WTC11 (cell line): ENCODE measurements at regions not wholly inside any gene's neighbourhood (a gene's known extent, or its start where the extent isn't known, plus 50 kb on each side); places are given as distances from the start of the nearest gene placed in this dataset.

ENCODE experiments used
- ATAC-seq: fragments of 200-7000 bp; cut with Tn5 transposase; 2 replicates; pipeline ENCODE4 v1.10.0; 2021; ENCODE audit warnings: mild to moderate bottlenecking, moderate library complexity
- CTCF ChIA-PET: fragments of 300-600 bp; sonication (Branson Sonifier 250); formaldehyde crosslinking; loops from one replicate; lab custom pipeline; 2021; ENCODE audit warnings: antibody characterized with exemption; lab: Charles Lee
- POLR2A ChIA-PET: fragments of 350-600 bp; sonication (Branson Sonifier 250); formaldehyde crosslinking; loops from one replicate; lab custom pipeline; 2021; ENCODE audit warnings: antibody characterized with exemption; lab: Charles Lee
- DNase-seq: peaks from one replicate; pipeline ENCODE4 v3.0.0; 2021; ENCODE audit warnings: low spot score
- H3K27ac Mint-ChIP-seq: 2 replicates; pipeline ENCODE4 v1.8.0; 2021; ENCODE audit warnings: mixed read lengths
- H3K27me3 Mint-ChIP-seq: 2 replicates; pipeline ENCODE4 v1.8.0; 2021; ENCODE audit warnings: low read depth, mild to moderate bottlenecking, moderate library complexity, mixed read lengths
- H3K36me3 Mint-ChIP-seq: 2 replicates; pipeline ENCODE4 v1.8.0; 2021; ENCODE audit warnings: mixed read lengths
- H3K4me1 Mint-ChIP-seq: 2 replicates; pipeline ENCODE4 v1.8.0; 2022; ENCODE audit warnings: mixed read lengths
- H3K4me3 Mint-ChIP-seq: 2 replicates; pipeline ENCODE4 v1.8.0; 2021; ENCODE audit warnings: mild to moderate bottlenecking, moderate library complexity, mixed read lengths
- H3K9me3 Mint-ChIP-seq: 2 replicates; pipeline ENCODE4 v1.8.0; 2021; ENCODE audit warnings: mixed read lengths
- CREB1 ChIP-seq: sonication (generic); formaldehyde crosslinking; IDR thresholded peaks from 2 replicates; pipeline ENCODE4 v1.8.0; 2023; ENCODE audit warnings: mild to moderate bottlenecking, missing genetic modification reagents
- CTCF ChIP-seq: fragments of 200-600 bp; IDR thresholded peaks from 2 replicates; pipeline ENCODE4 v1.8.0; 2022; ENCODE audit warnings: antibody characterized with exemption
- E2F1 ChIP-seq: sonication (generic); formaldehyde crosslinking; IDR thresholded peaks from 2 replicates; pipeline ENCODE4 v1.8.0; 2022; ENCODE audit warnings: mild to moderate bottlenecking, missing genetic modification reagents
- ELF4 ChIP-seq: sonication (generic); formaldehyde crosslinking; IDR thresholded peaks from 2 replicates; pipeline ENCODE4 v1.8.1; 2022; ENCODE audit warnings: low read depth, mild to moderate bottlenecking, moderate library complexity, missing genetic modification reagents
- ETV6 ChIP-seq: sonication (generic); formaldehyde crosslinking; IDR thresholded peaks from 2 replicates; pipeline ENCODE4 v1.8.1; 2022; ENCODE audit warnings: mild to moderate bottlenecking, missing genetic modification reagents
- FOXP4 ChIP-seq: sonication (generic); formaldehyde crosslinking; IDR thresholded peaks from 2 replicates; pipeline ENCODE4 v1.8.0; 2022; ENCODE audit warnings: mild to moderate bottlenecking, missing genetic modification reagents
- JUN ChIP-seq: sonication (generic); formaldehyde crosslinking; IDR thresholded peaks from 2 replicates; pipeline ENCODE4 v1.8.0; 2023; ENCODE audit warnings: mild to moderate bottlenecking, missing genetic modification reagents
- ZNF396 ChIP-seq: fragments of 250-450 bp; sonication (Bioruptor Pico); IDR thresholded peaks from 2 replicates; pipeline ENCODE4 v1.8.0; 2021; ENCODE audit warnings: mild to moderate bottlenecking, moderate library complexity, borderline replicate concordance
- TF ChIP-seq, protein P1 (sequence below): fragments of 250-450 bp; sonication (Bioruptor Pico); IDR thresholded peaks from 2 replicates; pipeline ENCODE4 v1.9.0; 2021; ENCODE audit warnings: mild to moderate bottlenecking, borderline replicate concordance
- TF ChIP-seq, protein P2 (sequence below): sonication (generic); formaldehyde crosslinking; IDR thresholded peaks from 2 replicates; pipeline ENCODE4 v1.8.0; 2023; ENCODE audit warnings: missing genetic modification reagents
- TF ChIP-seq, protein P3 (sequence below): sonication (generic); formaldehyde crosslinking; IDR thresholded peaks from 2 replicates; pipeline ENCODE4 v1.8.1; 2023; ENCODE audit warnings: mild to moderate bottlenecking, missing genetic modification reagents, borderline replicate concordance
- TF ChIP-seq, protein P4 (sequence below): sonication (generic); formaldehyde crosslinking; IDR thresholded peaks from 2 replicates; pipeline ENCODE4 v1.8.1; 2022; ENCODE audit warnings: low read depth, missing genetic modification reagents, borderline replicate concordance

DNA sequence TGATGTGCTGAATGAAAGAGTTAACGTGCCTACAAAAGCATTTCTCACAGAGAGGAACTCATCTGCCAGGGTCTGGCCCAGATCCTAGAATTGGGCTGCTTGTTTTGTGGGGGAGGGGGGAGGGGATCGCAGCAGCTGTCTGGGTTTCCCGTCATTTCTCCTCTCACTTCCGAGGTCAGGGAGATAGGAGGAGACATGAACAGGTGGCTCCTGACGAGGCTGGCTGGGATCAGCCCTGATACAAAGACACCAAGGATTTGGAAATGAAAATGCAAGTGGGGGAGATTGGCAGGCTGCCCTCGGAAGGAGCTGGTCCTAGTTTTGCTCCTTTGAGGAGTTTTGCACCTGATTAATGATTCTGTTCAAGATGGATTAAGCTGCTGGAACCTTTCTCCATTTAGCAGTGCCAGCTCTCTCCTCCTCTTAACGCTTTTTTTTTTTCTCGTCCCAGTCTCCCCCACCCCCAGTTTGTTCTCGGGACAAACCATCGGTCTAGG is 86.8 kb upstream of the KMT2C start (continued):
- TF ChIP-seq, protein P1, sequence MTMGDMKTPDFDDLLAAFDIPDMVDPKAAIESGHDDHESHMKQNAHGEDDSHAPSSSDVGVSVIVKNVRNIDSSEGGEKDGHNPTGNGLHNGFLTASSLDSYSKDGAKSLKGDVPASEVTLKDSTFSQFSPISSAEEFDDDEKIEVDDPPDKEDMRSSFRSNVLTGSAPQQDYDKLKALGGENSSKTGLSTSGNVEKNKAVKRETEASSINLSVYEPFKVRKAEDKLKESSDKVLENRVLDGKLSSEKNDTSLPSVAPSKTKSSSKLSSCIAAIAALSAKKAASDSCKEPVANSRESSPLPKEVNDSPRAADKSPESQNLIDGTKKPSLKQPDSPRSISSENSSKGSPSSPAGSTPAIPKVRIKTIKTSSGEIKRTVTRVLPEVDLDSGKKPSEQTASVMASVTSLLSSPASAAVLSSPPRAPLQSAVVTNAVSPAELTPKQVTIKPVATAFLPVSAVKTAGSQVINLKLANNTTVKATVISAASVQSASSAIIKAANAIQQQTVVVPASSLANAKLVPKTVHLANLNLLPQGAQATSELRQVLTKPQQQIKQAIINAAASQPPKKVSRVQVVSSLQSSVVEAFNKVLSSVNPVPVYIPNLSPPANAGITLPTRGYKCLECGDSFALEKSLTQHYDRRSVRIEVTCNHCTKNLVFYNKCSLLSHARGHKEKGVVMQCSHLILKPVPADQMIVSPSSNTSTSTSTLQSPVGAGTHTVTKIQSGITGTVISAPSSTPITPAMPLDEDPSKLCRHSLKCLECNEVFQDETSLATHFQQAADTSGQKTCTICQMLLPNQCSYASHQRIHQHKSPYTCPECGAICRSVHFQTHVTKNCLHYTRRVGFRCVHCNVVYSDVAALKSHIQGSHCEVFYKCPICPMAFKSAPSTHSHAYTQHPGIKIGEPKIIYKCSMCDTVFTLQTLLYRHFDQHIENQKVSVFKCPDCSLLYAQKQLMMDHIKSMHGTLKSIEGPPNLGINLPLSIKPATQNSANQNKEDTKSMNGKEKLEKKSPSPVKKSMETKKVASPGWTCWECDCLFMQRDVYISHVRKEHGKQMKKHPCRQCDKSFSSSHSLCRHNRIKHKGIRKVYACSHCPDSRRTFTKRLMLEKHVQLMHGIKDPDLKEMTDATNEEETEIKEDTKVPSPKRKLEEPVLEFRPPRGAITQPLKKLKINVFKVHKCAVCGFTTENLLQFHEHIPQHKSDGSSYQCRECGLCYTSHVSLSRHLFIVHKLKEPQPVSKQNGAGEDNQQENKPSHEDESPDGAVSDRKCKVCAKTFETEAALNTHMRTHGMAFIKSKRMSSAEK (CRISPR knock-in tag): no peak

DNA sequence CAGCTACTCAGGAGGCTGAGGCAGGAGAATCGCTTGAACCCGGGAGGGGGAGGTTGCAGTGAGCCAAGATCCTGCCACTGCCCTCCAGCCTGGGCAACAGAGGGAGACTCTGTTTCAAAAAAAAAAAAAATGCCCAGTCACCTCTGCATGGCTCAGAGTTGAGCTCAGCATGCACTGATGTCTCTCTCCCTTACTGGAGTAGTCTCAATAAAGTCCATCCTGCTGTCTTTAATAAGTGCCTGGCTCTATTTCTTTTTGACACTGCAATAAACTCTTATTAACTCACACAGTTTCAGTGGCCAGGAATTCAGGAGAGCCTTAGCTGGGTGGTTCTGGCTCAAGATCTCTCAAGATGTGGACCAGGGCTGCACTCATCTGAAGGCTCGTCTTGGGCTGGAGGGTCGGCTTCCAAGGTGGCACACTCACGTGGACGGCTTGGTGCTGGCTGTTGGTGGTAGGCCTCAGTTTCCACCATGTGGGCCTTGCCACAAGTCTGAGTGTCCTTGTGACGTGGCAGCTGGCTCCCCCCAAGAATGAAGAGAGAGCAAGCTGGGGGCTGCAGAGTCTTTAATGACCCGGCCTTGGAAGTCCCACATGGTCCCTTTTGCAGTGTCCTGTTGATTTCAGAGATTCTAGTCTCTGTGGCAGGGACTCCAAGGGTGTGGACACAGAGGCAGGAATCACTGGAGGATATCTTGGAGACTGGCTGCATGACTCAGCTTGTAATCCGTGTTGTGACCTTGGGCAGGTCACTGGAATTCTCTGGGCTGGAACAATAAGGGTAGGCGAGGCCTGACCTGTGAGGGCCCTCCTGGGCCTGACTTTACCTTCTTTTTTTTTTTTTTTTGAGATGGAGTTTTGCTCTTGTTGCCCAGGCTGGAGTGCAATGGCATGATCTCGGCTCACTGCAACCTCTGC is 85.9 kb upstream of the KMT2C start:
- H3K4me3 Mint-ChIP-seq: no peak overlapping the region
- H3K4me1 Mint-ChIP-seq: peaks cover 23% of the 10 kb centered on the region
- no peak for TF ChIP-seq ELF4 (CRISPR knock-in tag)
- TF ChIP-seq, protein P2, sequence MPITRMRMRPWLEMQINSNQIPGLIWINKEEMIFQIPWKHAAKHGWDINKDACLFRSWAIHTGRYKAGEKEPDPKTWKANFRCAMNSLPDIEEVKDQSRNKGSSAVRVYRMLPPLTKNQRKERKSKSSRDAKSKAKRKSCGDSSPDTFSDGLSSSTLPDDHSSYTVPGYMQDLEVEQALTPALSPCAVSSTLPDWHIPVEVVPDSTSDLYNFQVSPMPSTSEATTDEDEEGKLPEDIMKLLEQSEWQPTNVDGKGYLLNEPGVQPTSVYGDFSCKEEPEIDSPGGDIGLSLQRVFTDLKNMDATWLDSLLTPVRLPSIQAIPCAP (CRISPR knock-in tag): no peak
- TF ChIP-seq E2F1 (CRISPR knock-in tag): no peak
- TF ChIP-seq ZNF396 (CRISPR knock-in tag): no peak
- no peak for TF ChIP-seq FOXP4 (CRISPR knock-in tag)
- no peak for TF ChIP-seq CREB1
- TF ChIP-seq ETV6 (CRISPR knock-in tag): no peak
- peaks cover 2% of the 10 kb centered on the region for H3K27me3 Mint-ChIP-seq
- ChIA-PET CTCF (interaction anchor here (1.1 kb wide), 1 partner anchor 186 kb away, joined by 3 read pairs; no protein-coding TSS in a partner anchor), POLR2A (interaction anchor here (1.2 kb wide), 1 partner anchor 23 kb away, joined by 3 read pairs; no protein-coding TSS in a partner anchor)
- peaks cover 18% of the 10 kb centered on the region for H3K36me3 Mint-ChIP-seq
- H3K9me3 Mint-ChIP-seq: peaks cover 23% of the 10 kb centered on the region
- no peak for DNase-seq
- ATAC-seq: no peak
- H3K27ac Mint-ChIP-seq: no peak overlapping the region

DNA sequence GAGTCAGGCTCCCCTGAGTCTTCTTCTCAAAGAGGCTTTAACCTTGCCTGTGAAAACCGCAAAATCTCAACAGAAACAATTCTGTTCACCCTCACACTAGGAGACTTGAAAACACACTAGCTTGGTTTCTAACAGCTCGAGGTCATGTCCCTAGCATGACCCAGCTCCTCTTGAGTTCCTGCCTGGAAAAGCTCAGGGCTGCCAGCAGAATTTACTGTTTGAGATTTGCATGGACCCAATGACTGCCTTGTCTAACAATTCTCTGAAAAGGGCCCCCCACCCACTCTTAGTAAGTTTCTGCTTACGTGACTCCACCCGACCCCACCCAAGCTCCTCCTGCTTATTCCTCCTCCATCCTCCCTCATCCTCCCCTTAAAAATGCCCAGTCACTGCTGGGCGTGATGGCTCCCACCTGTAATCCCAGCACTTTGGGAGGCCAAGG is 85.1 kb upstream of the KMT2C start:
- H3K27ac Mint-ChIP-seq: no peak overlapping the region
- H3K4me3 Mint-ChIP-seq: no peak overlapping the region
- DNase-seq (no peak), ATAC-seq (no peak)
- peaks cover 2% of the 10 kb centered on the region for H3K27me3 Mint-ChIP-seq
- peaks cover 23% of the 10 kb centered on the region for H3K4me1 Mint-ChIP-seq
- CTCF ChIA-PET: no interaction called here
- peaks cover 27% of the 10 kb centered on the region for H3K9me3 Mint-ChIP-seq
- POLR2A ChIA-PET: no interaction called here
- H3K36me3 Mint-ChIP-seq: peaks cover 18% of the 10 kb centered on the region
- TF ChIP-seq, protein P2 (CRISPR knock-in tag): no peak
- TF ChIP-seq, protein P3, sequence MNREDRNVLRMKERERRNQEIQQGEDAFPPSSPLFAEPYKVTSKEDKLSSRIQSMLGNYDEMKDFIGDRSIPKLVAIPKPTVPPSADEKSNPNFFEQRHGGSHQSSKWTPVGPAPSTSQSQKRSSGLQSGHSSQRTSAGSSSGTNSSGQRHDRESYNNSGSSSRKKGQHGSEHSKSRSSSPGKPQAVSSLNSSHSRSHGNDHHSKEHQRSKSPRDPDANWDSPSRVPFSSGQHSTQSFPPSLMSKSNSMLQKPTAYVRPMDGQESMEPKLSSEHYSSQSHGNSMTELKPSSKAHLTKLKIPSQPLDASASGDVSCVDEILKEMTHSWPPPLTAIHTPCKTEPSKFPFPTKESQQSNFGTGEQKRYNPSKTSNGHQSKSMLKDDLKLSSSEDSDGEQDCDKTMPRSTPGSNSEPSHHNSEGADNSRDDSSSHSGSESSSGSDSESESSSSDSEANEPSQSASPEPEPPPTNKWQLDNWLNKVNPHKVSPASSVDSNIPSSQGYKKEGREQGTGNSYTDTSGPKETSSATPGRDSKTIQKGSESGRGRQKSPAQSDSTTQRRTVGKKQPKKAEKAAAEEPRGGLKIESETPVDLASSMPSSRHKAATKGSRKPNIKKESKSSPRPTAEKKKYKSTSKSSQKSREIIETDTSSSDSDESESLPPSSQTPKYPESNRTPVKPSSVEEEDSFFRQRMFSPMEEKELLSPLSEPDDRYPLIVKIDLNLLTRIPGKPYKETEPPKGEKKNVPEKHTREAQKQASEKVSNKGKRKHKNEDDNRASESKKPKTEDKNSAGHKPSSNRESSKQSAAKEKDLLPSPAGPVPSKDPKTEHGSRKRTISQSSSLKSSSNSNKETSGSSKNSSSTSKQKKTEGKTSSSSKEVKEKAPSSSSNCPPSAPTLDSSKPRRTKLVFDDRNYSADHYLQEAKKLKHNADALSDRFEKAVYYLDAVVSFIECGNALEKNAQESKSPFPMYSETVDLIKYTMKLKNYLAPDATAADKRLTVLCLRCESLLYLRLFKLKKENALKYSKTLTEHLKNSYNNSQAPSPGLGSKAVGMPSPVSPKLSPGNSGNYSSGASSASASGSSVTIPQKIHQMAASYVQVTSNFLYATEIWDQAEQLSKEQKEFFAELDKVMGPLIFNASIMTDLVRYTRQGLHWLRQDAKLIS: no peak
- TF ChIP-seq JUN (CRISPR knock-in tag) (no peak), CTCF (no peak)
- TF ChIP-seq, protein P4, sequence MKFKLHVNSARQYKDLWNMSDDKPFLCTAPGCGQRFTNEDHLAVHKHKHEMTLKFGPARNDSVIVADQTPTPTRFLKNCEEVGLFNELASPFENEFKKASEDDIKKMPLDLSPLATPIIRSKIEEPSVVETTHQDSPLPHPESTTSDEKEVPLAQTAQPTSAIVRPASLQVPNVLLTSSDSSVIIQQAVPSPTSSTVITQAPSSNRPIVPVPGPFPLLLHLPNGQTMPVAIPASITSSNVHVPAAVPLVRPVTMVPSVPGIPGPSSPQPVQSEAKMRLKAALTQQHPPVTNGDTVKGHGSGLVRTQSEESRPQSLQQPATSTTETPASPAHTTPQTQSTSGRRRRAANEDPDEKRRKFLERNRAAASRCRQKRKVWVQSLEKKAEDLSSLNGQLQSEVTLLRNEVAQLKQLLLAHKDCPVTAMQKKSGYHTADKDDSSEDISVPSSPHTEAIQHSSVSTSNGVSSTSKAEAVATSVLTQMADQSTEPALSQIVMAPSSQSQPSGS (CRISPR knock-in tag): no peak
